Suprapubic skin (tissue), 3 donors: ENCODE measurements at regions not wholly inside any gene's neighbourhood (a gene's known extent, or its start where the extent isn't known, plus 50 kb on each side); places are given as distances from the start of the nearest gene placed in this dataset.

ENCODE experiments used
- CTCF ChIP-seq, 2 donors: fragments of 200-600 bp in 1 of 2; fragments of 450-650 bp in 1 of 2; sonication (generic) in 1 of 2; IDR thresholded peaks; one replicate each; pipeline ENCODE4 v1.5.1; 2016 to 2019; ENCODE audit warnings: antibody characterized with exemption in 2 of 2, mild to moderate bottlenecking in 1 of 2, moderate library complexity in 1 of 2
- EP300 ChIP-seq: sonication (generic); formaldehyde crosslinking; IDR thresholded peaks from one replicate; pipeline ENCODE4 v1.6.1; 2017; ENCODE audit warnings: antibody characterized with exemption
- POLR2A ChIP-seq, 2 donors: fragments of 450-650 bp; IDR thresholded peaks; one replicate each; pipeline ENCODE4 v1.6.1; 2017; ENCODE audit warnings: antibody characterized with exemption in 2 of 2, mild to moderate bottlenecking in 2 of 2, moderate library complexity in 2 of 2

GRCh38 chr1:169031566-169032224, 74.8 kb upstream of the ATP1B1 start:
- TF ChIP-seq CTCF (IDR thresholded peaks at IDR 0.05) = no peak
- TF ChIP-seq EP300 = no peak
- no peak for TF ChIP-seq POLR2A (IDR thresholded peaks at IDR 0.05)
